ENCODE measurements at regions not wholly inside any gene's neighbourhood (a gene's known extent, or its start where the extent isn't known, plus 50 kb on each side); places are given as distances from the start of the nearest gene placed in this dataset.

DNA sequence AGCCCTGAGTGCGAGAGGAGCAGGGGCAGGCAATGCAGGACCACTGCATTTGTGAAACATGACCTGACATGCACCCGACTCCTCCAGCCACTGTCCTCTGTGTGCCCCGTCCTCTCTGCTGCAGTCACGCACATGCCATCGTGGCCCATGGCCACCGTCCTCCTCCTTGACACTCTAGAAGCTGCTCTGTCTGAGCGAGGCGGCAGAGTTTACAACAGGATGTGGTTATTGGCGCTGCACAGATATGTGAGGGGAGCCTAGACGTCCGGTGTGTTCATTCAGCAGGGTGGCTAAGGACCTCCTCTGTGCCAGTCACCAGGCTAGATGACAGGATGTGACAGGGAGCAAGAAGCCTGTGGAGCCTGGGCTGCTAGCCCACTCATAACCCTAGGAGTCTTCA lies 277.8 kb downstream of the FOXO1 start:
- Histone ChIP-seq H3K36me3 (ENCODE audit: control insufficient read depth in 2 of 2, insufficient read depth in 2 of 2, low read length in 1 of 2) (no peaks in the 10 kb centered on the region), H3K4me2 (ENCODE audit: control insufficient read depth, insufficient read depth) (peak overlapping the region; percentile 58), H3K27ac (ENCODE audit: control insufficient read depth, insufficient read depth) (peak overlapping the region; percentile 23), H3K4me1 (ENCODE audit: control insufficient read depth, insufficient read depth, low read length) (peaks cover 11% of the 10 kb centered on the region), H3K9me3 (replicated peaks; ENCODE audit: control insufficient read depth, insufficient read depth, low read length) (no peaks in the 10 kb centered on the region; the same call in 1 of the 3 replicates), H4K20me1 (ENCODE audit: control insufficient read depth, insufficient read depth) (no peaks in the 10 kb centered on the region), H3K27me3 (replicated peaks in 1 of 2; ENCODE audit: control insufficient read depth in 2 of 2, insufficient read depth in 2 of 2, low read length in 1 of 2) (no peaks in the 10 kb centered on the region), H2AFZ (ENCODE audit: control insufficient read depth, low read depth, low read length) (peak overlapping the region; percentile 78), H3K9ac (ENCODE audit: control insufficient read depth, insufficient read depth, low read length) (no peak overlapping the region; the same call in 1 of the 2 replicates), H3K79me2 (ENCODE audit: control insufficient read depth, insufficient read depth, low read length) (no peaks in the 10 kb centered on the region), H3K4me3 (peak overlapping the region; percentile 55; the same call in 1 of the 2 replicates)
- in situ Hi-C loops (cut with MboI), result no loop called here
- ChIA-PET POLR2A (no interaction called here), CTCF (no interaction called here), RAD21 (ENCODE audit: unreplicated experiment) (no interaction called here), SMC1A (ENCODE audit: uncharacterized antibody, unreplicated experiment) (no interaction called here)
- 2% methylated on average over 11 of the region's 11 CpGs for WGBS (ENCODE audit: insufficient coverage, insufficient replicate concordance, low lambda C conversion rate, missing lambda C conversion rate)
- intact Hi-C loops (cut with micrococcal nuclease; ENCODE audit: unreplicated experiment), result loop anchor here (5.0 kb wide), 1 partner anchor 129 kb away; no protein-coding TSS in a partner anchor
- ATAC-seq (peak; percentile 97), FAIRE-seq (peak; percentile 94), DNase-seq (ENCODE audit: low read depth, low spot score) (peak; percentile 70)
- no TSS peak for BruUV-seq (replicated peaks)
- TF ChIP-seq ZBTB40 (IDR thresholded peaks at IDR 0.05; ENCODE audit: borderline replicate concordance), result peak; percentile 53; the same call in 1 of the 2 replicates
- TF ChIP-seq FOXK2 (IDR thresholded peaks at IDR 0.05), result no peak
- no peak for TF ChIP-seq BCL11A (IDR thresholded peaks at IDR 0.05; ENCODE audit: low read depth, low read length)
- TF ChIP-seq MYB (IDR thresholded peaks at IDR 0.05; ENCODE audit: borderline replicate concordance, low read depth, low read length), result no peak
- peak; percentile 71; the same call in 1 of the 2 replicates for TF ChIP-seq GABPA (IDR thresholded peaks at IDR 0.05; ENCODE audit: low read depth)
- TF ChIP-seq SMAD5 (IDR thresholded peaks at IDR 0.05; ENCODE audit: low read depth), result no peak
- no peak for TF ChIP-seq MAX (IDR thresholded peaks at IDR 0.05; ENCODE audit: low read depth, low read length)
- TF ChIP-seq HDAC6 (IDR thresholded peaks at IDR 0.05; ENCODE audit: unreplicated experiment), result no peak
- no peak for TF ChIP-seq CBFB (IDR thresholded peaks at IDR 0.05; ENCODE audit: low read depth)
- 0 out of 4 replicates have a peak, but pooled peaks of 1 of the 2 experiments have one; percentile 9 for TF ChIP-seq IKZF2 (IDR thresholded peaks at IDR 0.05)
- no peak for TF ChIP-seq USF1 (IDR thresholded peaks at IDR 0.05; ENCODE audit: borderline replicate concordance, extremely low read length, insufficient read depth, low read depth, low read length)
- TF ChIP-seq SREBF2 (IDR thresholded peaks at IDR 0.05; ENCODE audit: low read length), result no peak
- no peak for TF ChIP-seq PML (IDR thresholded peaks at IDR 0.05; ENCODE audit: low read length)
- TF ChIP-seq MLLT1 (IDR thresholded peaks at IDR 0.05), result peak; percentile 30; the same call in 1 of the 2 replicates
- TF ChIP-seq CREM (IDR thresholded peaks at IDR 0.05; ENCODE audit: low read depth), result no peak
- no peak; the same call in 1 of the 2 replicates for TF ChIP-seq ATF2 (IDR thresholded peaks at IDR 0.05; ENCODE audit: low read length)
- TF ChIP-seq PKNOX1 (IDR thresholded peaks at IDR 0.05), result peak; percentile 77
